COLO829 (cell line): ENCODE measurements at regions not wholly inside any gene's neighbourhood (a gene's known extent, or its start where the extent isn't known, plus 50 kb on each side); places are given as distances from the start of the nearest gene placed in this dataset.
"Not testable (repeated sequence)": the region's sequence is repeated elsewhere in the genome, so short reads cannot be mapped to it uniquely, and the experiment has no call there.

Experiments
- DNase-seq: peaks from one replicate; pipeline ENCODE4 v3.0.0; 2012; ENCODE audit warnings: low spot score

- DNase-seq = no peak
These were observed 78.0 kb upstream of the ATP5PO start for GRCh38 chr21:33993286-33994231.

- DNase-seq = not testable (repeated sequence)
These were observed 76.8 kb upstream of the ATP5PO start for GRCh38 chr21:33992412-33992811.

GRCh38 chr21:33991133-33991532 lies 75.5 kb upstream of the ATP5PO start:
- DNase-seq = no peak

GRCh38 chr21:33989440-33989839 lies 73.8 kb upstream of the ATP5PO start:
- no peak for DNase-seq

GRCh38 chr21:33988237-33989017 lies 72.8 kb upstream of the ATP5PO start:
- no peak for DNase-seq

- no peak for DNase-seq
These were observed 71.9 kb upstream of the ATP5PO start for GRCh38 chr21:33987461-33987860.

GRCh38 chr21:33985117-33986050 lies 69.8 kb upstream of the ATP5PO start:
- DNase-seq = no peak

GRCh38 chr21:33984021-33984481 lies 68.4 kb upstream of the ATP5PO start:
- DNase-seq = no peak

- DNase-seq = no peak
These were observed 65.9 kb upstream of the ATP5PO start for GRCh38 chr21:33981391-33982101.

- no peak for DNase-seq
These were observed 64.8 kb upstream of the ATP5PO start for GRCh38 chr21:33980276-33980916.

GRCh38 chr21:33978585-33978984 lies 63.0 kb upstream of the ATP5PO start:
- no peak for DNase-seq

- no peak for DNase-seq
These were observed 62.2 kb upstream of the ATP5PO start for GRCh38 chr21:33977721-33978369.

- no peak for DNase-seq
These were observed 61.6 kb upstream of the ATP5PO start for GRCh38 chr21:33977017-33977720.

GRCh38 chr21:33976082-33977016 lies 60.7 kb upstream of the ATP5PO start:
- peak; percentile 86 for DNase-seq

GRCh38 chr21:33975548-33976081 lies 60.0 kb upstream of the ATP5PO start:
- no peak for DNase-seq

- DNase-seq = no peak
These were observed 59.2 kb upstream of the ATP5PO start for GRCh38 chr21:33974513-33975468.

GRCh38 chr21:33973268-33973667 lies 57.7 kb upstream of the ATP5PO start:
- DNase-seq = no peak
